Smooth muscle cell (in vitro differentiated cells): ENCODE measurements at regions not wholly inside any gene's neighbourhood (a gene's known extent, or its start where the extent isn't known, plus 50 kb on each side); places are given as distances from the start of the nearest gene placed in this dataset.

Experiments
- DNase-seq: peaks from one replicate; lab custom pipeline; 2025; ENCODE audit not compliant: unreplicated experiment; lab: John Stamatoyannopoulos, UW
- H2AFZ ChIP-seq: fragments of 200-600 bp; sonication (generic); 2 replicates; pipeline ENCODE4 v1.6.0; 2016; ENCODE audit warnings: antibody characterized with exemption, low read depth, mild to moderate bottlenecking
- H3F3A ChIP-seq: fragments of 200-600 bp; sonication (generic); 2 replicates; pipeline ENCODE4 v1.6.0; 2017; ENCODE audit warnings: antibody characterized with exemption, low read depth
- H3K27ac ChIP-seq: fragments of 200-600 bp; sonication (generic); 2 replicates; pipeline ENCODE4 v1.5.1; 2016; ENCODE audit warnings: low read depth, mild to moderate bottlenecking
- H3K27me3 ChIP-seq: fragments of 200-600 bp; sonication (generic); 2 replicates; pipeline ENCODE4 v1.6.1; 2016; ENCODE audit warnings: low read depth, mild to moderate bottlenecking
- H3K36me3 ChIP-seq: fragments of 200-600 bp; sonication (generic); 2 replicates; pipeline ENCODE4 v1.5.1; 2016; ENCODE audit warnings: low read depth
- H3K4me1 ChIP-seq: fragments of 200-600 bp; sonication (generic); 2 replicates; pipeline ENCODE4 v1.5.1; 2016; ENCODE audit warnings: low read depth
- H3K4me2 ChIP-seq: fragments of 200-600 bp; sonication (generic); 2 replicates; pipeline ENCODE4 v1.6.0; 2016; ENCODE audit warnings: mild to moderate bottlenecking
- H3K4me3 ChIP-seq: fragments of 200-600 bp; sonication (generic); 2 replicates; pipeline ENCODE4 v1.5.1; 2016; ENCODE audit warnings: mild to moderate bottlenecking
- H3K79me2 ChIP-seq: fragments of 200-600 bp; sonication (generic); 2 replicates; pipeline ENCODE4 v1.6.0; 2016; ENCODE audit warnings: low read depth, mild to moderate bottlenecking
- H3K9ac ChIP-seq: fragments of 200-600 bp; sonication (generic); 2 replicates; pipeline ENCODE4 v1.6.0; 2016; ENCODE audit warnings: low read depth
- H3K9me3 ChIP-seq: fragments of 200-600 bp; sonication (generic); replicated peaks from 2 replicates; pipeline ENCODE4 v1.5.1; 2016; ENCODE audit warnings: low read depth
- H4K20me1 ChIP-seq: fragments of 200-600 bp; sonication (generic); 2 replicates; pipeline ENCODE4 v1.6.0; 2016; ENCODE audit warnings: low read depth
- WGBS: methylation state at CpG from one replicate; pipeline ENCODE4 v1.1.7; 2016; ENCODE audit warnings: low lambda C conversion rate; 5-methylcytosine and 5-hydroxymethylcytosine counted together
- TF ChIP-seq, protein P1 (sequence below): fragments of 200-600 bp; sonication (generic); IDR thresholded peaks from 2 replicates; pipeline ENCODE4 v1.5.1; 2017; ENCODE audit warnings: borderline replicate concordance, mild to moderate bottlenecking, antibody characterized with exemption; ENCODE audit not compliant: insufficient read depth, poor library complexity, severe bottlenecking

DNA sequence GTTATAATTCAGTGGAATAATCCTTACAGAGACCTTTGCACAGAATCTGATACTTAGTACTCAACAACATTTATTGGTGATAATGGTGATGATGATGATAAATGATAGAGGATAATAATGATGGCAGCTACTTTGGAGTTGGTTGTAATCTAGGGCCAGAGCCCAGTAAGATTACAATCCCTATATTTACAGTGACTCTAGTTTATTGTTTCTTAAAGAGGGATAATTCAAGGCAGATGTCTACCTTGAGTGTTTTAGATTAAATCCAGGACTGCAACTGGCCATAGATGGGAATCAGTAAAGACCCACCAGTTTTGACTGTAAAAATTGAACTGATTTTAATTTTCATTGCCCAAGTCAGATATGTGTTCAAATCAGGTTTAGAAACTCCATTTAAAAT, 813.9 kb upstream of the CNTNAP5 start:
- Histone ChIP-seq H3K4me1 (no peaks in the 10 kb centered on the region), H2AFZ (no peak overlapping the region), H3K36me3 (no peaks in the 10 kb centered on the region), H3F3A (no peaks in the 10 kb centered on the region), H3K4me3 (no peak overlapping the region), H3K27me3 (no peaks in the 10 kb centered on the region), H3K4me2 (no peak overlapping the region), H4K20me1 (no peaks in the 10 kb centered on the region), H3K79me2 (no peaks in the 10 kb centered on the region), H3K27ac (no peak overlapping the region), H3K9me3 (no peaks in the 10 kb centered on the region), H3K9ac (no peak overlapping the region)
- no peak for DNase-seq
- TF ChIP-seq, protein P1, sequence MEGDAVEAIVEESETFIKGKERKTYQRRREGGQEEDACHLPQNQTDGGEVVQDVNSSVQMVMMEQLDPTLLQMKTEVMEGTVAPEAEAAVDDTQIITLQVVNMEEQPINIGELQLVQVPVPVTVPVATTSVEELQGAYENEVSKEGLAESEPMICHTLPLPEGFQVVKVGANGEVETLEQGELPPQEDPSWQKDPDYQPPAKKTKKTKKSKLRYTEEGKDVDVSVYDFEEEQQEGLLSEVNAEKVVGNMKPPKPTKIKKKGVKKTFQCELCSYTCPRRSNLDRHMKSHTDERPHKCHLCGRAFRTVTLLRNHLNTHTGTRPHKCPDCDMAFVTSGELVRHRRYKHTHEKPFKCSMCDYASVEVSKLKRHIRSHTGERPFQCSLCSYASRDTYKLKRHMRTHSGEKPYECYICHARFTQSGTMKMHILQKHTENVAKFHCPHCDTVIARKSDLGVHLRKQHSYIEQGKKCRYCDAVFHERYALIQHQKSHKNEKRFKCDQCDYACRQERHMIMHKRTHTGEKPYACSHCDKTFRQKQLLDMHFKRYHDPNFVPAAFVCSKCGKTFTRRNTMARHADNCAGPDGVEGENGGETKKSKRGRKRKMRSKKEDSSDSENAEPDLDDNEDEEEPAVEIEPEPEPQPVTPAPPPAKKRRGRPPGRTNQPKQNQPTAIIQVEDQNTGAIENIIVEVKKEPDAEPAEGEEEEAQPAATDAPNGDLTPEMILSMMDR, result no peak

DNA sequence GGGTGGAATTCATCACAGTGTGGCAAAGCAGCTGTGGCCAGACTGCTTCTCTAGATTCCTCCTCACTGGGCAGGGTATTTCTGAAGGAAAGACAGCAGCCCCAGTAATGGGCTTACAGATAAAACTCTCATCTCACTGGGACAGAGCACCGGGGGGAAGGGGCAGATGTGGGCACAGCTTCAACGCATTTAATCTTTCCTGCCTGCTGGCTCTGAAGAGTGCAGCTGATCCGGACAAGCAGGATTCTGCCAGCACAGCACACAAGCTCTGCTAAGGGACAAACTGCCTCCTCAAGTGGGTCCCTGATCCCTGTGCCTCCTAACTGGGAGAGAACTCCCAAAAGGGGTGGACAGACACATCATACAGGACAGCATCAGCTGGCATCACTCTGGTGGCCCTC, 779.9 kb upstream of the CNTNAP5 start:
- H3K27ac ChIP-seq, result no peak overlapping the region
- no peaks in the 10 kb centered on the region for H3K4me1 ChIP-seq
- H2AFZ ChIP-seq, result no peak overlapping the region
- H3K9ac ChIP-seq, result no peak overlapping the region
- WGBS, result 72% methylated on average over 3 of the region's 3 CpGs
- no peak overlapping the region for H3K4me2 ChIP-seq
- no peaks in the 10 kb centered on the region for H3K36me3 ChIP-seq
- H4K20me1 ChIP-seq, result no peaks in the 10 kb centered on the region
- H3K9me3 ChIP-seq, result no peaks in the 10 kb centered on the region
- no peak overlapping the region for H3K4me3 ChIP-seq
- no peaks in the 10 kb centered on the region for H3K27me3 ChIP-seq
- H3F3A ChIP-seq, result no peaks in the 10 kb centered on the region
- TF ChIP-seq, protein P1, result no peak
- H3K79me2 ChIP-seq, result no peaks in the 10 kb centered on the region
- no peak for DNase-seq

DNA sequence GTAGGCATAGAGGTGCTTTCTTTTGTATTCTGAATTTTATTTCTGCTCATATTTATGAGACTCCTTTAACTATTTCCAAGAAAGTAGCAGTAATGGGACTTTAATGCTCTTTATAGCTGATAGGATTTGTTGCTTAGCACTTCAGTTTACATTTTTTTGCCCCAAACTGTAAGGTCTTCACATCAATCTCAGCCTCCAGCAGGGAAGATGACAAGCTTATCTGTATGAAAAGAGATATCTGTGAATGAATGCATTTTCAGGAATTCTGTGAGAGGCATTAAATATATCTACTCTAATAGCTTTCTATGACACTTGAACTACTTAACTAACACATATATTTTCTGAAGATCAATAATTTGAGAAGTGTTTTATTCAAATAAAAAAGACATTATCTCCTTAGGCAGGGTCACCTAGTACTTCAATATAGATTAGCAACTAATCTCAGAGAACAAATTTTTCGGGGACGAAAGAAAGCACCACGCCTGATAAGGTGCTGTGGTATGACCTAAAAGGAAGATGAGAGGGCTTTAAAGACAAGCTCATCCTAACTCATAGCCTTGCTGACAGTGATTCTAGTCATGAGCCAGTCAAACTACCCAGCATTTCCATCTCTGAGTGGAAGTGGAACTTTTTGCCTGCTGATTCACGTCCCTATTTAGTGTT, 766.1 kb upstream of the CNTNAP5 start:
- no peak overlapping the region for H3K4me2 ChIP-seq
- WGBS, result 83% methylated on average over 4 of the region's 4 CpGs
- H3K79me2 ChIP-seq, result no peaks in the 10 kb centered on the region
- H3K27me3 ChIP-seq, result no peaks in the 10 kb centered on the region
- H3K9me3 ChIP-seq, result no peaks in the 10 kb centered on the region
- no peak overlapping the region for H3K27ac ChIP-seq
- H4K20me1 ChIP-seq, result no peaks in the 10 kb centered on the region
- H3F3A ChIP-seq, result no peaks in the 10 kb centered on the region
- no peak for DNase-seq
- H2AFZ ChIP-seq, result no peak overlapping the region
- H3K4me3 ChIP-seq, result no peak overlapping the region
- H3K4me1 ChIP-seq, result no peaks in the 10 kb centered on the region
- H3K9ac ChIP-seq, result no peak overlapping the region
- TF ChIP-seq, protein P1, result no peak
- no peaks in the 10 kb centered on the region for H3K36me3 ChIP-seq

DNA sequence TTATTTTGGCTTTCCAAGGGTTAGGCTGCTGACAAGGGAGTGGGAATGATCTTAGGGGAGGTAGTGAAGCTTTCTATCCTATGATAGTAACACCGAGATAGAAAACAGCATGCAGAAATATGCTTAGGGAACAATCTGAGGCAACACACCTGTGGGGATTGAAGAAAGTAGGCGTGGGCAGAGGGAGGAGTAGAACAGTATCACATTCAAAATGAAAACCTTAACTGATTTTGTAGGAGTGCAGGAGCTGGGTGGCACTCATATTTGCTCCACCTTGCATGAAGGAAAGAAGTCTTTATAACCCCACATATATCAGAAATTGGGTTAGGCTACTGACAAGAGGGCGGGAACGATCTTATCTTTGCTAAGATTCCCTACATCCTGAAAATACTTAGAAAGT, 762.2 kb upstream of the CNTNAP5 start:
- H3K4me2 ChIP-seq, result no peak overlapping the region
- H4K20me1 ChIP-seq, result no peaks in the 10 kb centered on the region
- WGBS, result 95% methylated on average over 4 of the region's 4 CpGs
- DNase-seq, result no peak
- no peak overlapping the region for H3K4me3 ChIP-seq
- no peaks in the 10 kb centered on the region for H3F3A ChIP-seq
- TF ChIP-seq, protein P1, result no peak
- H3K27me3 ChIP-seq, result no peaks in the 10 kb centered on the region
- H3K4me1 ChIP-seq, result no peaks in the 10 kb centered on the region
- no peaks in the 10 kb centered on the region for H3K79me2 ChIP-seq
- H3K9me3 ChIP-seq, result no peaks in the 10 kb centered on the region
- H3K9ac ChIP-seq, result no peak overlapping the region
- no peaks in the 10 kb centered on the region for H3K36me3 ChIP-seq
- H2AFZ ChIP-seq, result no peak overlapping the region
- H3K27ac ChIP-seq, result no peak overlapping the region
